Aorta (tissue), 5 donors: ENCODE measurements at regions not wholly inside any gene's neighbourhood (a gene's known extent, or its start where the extent isn't known, plus 50 kb on each side); places are given as distances from the start of the nearest gene placed in this dataset.

ENCODE experiments used
- ATAC-seq: fragments of 200-7000 bp; cut with Tn5 transposase; one replicate; pipeline ENCODE4 v1.9.1; 2022; ENCODE audit warnings: moderate library complexity; ENCODE audit not compliant: low FRiP score
- DNase-seq, 2 donors: peaks; one replicate each; pipeline ENCODE4 v3.0.0-alpha.2; 2020
- H3K27ac ChIP-seq, 2 donors: one replicate each; pipeline ENCODE4 v1.5.1; 2013; ENCODE audit warnings: low read length in 2 of 2, mild to moderate bottlenecking in 2 of 2, moderate library complexity in 2 of 2, control low read depth in 1 of 2, inconsistent platforms in 1 of 2, low read depth in 1 of 2
- H3K27me3 ChIP-seq, 2 donors: one replicate each; pipeline ENCODE4 v1.6.1; 2013; ENCODE audit warnings: control low read depth in 1 of 2, low read length in 1 of 2, mild to moderate bottlenecking in 1 of 2, moderate library complexity in 1 of 2; ENCODE audit not compliant: insufficient read depth in 2 of 2, control insufficient read depth in 1 of 2
- H3K36me3 ChIP-seq, 2 donors: one replicate each; pipeline ENCODE4 v1.6.1; 2013; ENCODE audit warnings: control low read depth in 1 of 2, low read length in 1 of 2, mild to moderate bottlenecking in 1 of 2; ENCODE audit not compliant: insufficient read depth in 2 of 2, control insufficient read depth in 1 of 2
- H3K4me1 ChIP-seq, 2 donors: one replicate each; pipeline ENCODE4 v1.6.1; 2013; ENCODE audit warnings: low read length in 2 of 2, control low read depth in 1 of 2, mild to moderate bottlenecking in 1 of 2, moderate library complexity in 1 of 2; ENCODE audit not compliant: insufficient read depth in 2 of 2, control insufficient read depth in 1 of 2
- H3K4me3 ChIP-seq, 2 donors: one replicate each; pipeline ENCODE4 v1.5.1; 2013; ENCODE audit warnings: low read length in 2 of 2, control low read depth in 1 of 2, mild to moderate bottlenecking in 1 of 2
- H3K9me3 ChIP-seq: one replicate; pipeline ENCODE4 v1.6.1; 2013; ENCODE audit warnings: mild to moderate bottlenecking, low read length; ENCODE audit not compliant: control insufficient read depth
- WGBS, 2 donors: extraction: QIAGEN DNeasy Blood & Tissue Kit; methylation state at CpG; one replicate each; pipeline ENCODE4 v1.1.7; 2013; 5-methylcytosine and 5-hydroxymethylcytosine counted together
- intact Hi-C, 2 donors: fragments of 100-400 bp; cut with DNase I; formaldehyde crosslinking; loops; one replicate each; pipeline versions ENCODE4 v1.14.2 to v1.15.0; 2022
- donor health status: healthy with polysubstance abuse.
- donor health status: Bipolar disorder and iron deficiency.
- donor health status: DM: no; HTN: no; CAD: no.
- donor health status: DM: no; HTN: no; CAD: no.
- donor health status: DM: yes; HTN: yes; CAD: no.

- intact Hi-C loops, result no loop called here
- peaks cover 1% of the 10 kb centered on the region for H3K9me3 ChIP-seq
- no peaks in the 10 kb centered on the region for H3K36me3 ChIP-seq
- no peak for ATAC-seq
- H3K27me3 ChIP-seq, result no peaks in the 10 kb centered on the region
- H3K27ac ChIP-seq, result no peak overlapping the region
- no peaks in the 10 kb centered on the region for H3K4me1 ChIP-seq
- DNase-seq, result no peak
- 93 to 96% methylated on average over 2 of the region's 2 CpGs for WGBS, 2 donors
- H3K4me3 ChIP-seq, result no peak overlapping the region
Measured at GRCh38 chr2:171244970-171245782, 84.5 kb upstream of the TLK1 start.

GRCh38 chr2:171244466-171244969 lies 83.8 kb upstream of the TLK1 start:
- DNase-seq (no peak), ATAC-seq (no peak)
- Histone ChIP-seq H3K4me1 (no peaks in the 10 kb centered on the region), H3K36me3 (no peaks in the 10 kb centered on the region), H3K27me3 (no peaks in the 10 kb centered on the region), H3K27ac (no peak overlapping the region), H3K4me3 (no peak overlapping the region), H3K9me3 (peaks cover 1% of the 10 kb centered on the region)
- intact Hi-C loops, result no loop called here
- WGBS, 2 donors, result 90 to 93% methylated on average over 1 of the region's 1 CpG

GRCh38 chr2:171241771-171242170 lies 81.1 kb upstream of the TLK1 start:
- H3K36me3 ChIP-seq, result no peaks in the 10 kb centered on the region
- no peak overlapping the region for H3K27ac ChIP-seq
- intact Hi-C loops, result no loop called here
- H3K9me3 ChIP-seq, result peaks cover 1% of the 10 kb centered on the region
- 74 to 80% methylated on average over 1 of the region's 1 CpG for WGBS, 2 donors
- H3K4me3 ChIP-seq, result no peak overlapping the region
- no peak for ATAC-seq
- H3K4me1 ChIP-seq, result no peaks in the 10 kb centered on the region
- no peak for DNase-seq
- no peaks in the 10 kb centered on the region for H3K27me3 ChIP-seq

- Histone ChIP-seq H3K27me3 (no peaks in the 10 kb centered on the region), H3K27ac (no peak overlapping the region), H3K9me3 (no peaks in the 10 kb centered on the region), H3K4me1 (no peaks in the 10 kb centered on the region), H3K4me3 (no peak overlapping the region), H3K36me3 (no peaks in the 10 kb centered on the region)
- intact Hi-C loops, result no loop called here
- 65 to 70% methylated on average over 4 of the region's 4 CpGs for WGBS, 2 donors
- no peak for DNase-seq
- ATAC-seq, result no peak
Measured at GRCh38 chr2:171238946-171239345, 78.3 kb upstream of the TLK1 start.

GRCh38 chr2:171237751-171238505 lies 77.2 kb upstream of the TLK1 start:
- DNase-seq (no peak), ATAC-seq (no peak)
- 69 to 73% methylated on average over 5 of the region's 5 CpGs for WGBS, 2 donors
- intact Hi-C loops, result no loop called here
- H3K4me1 ChIP-seq, result no peaks in the 10 kb centered on the region
- no peaks in the 10 kb centered on the region for H3K9me3 ChIP-seq
- H3K36me3 ChIP-seq, result no peaks in the 10 kb centered on the region
- H3K4me3 ChIP-seq, result no peak overlapping the region
- no peak overlapping the region for H3K27ac ChIP-seq
- H3K27me3 ChIP-seq, result no peaks in the 10 kb centered on the region

- Histone ChIP-seq H3K9me3 (no peaks in the 10 kb centered on the region), H3K27me3 (no peaks in the 10 kb centered on the region), H3K4me3 (no peak overlapping the region), H3K36me3 (no peaks in the 10 kb centered on the region), H3K27ac (no peak overlapping the region), H3K4me1 (no peaks in the 10 kb centered on the region)
- WGBS, 2 donors, result 84 to 90% methylated on average over 8 of the region's 8 CpGs
- intact Hi-C loops, result no loop called here
- DNase-seq, result no peak
- ATAC-seq, result no peak
Measured at GRCh38 chr2:171235262-171235881, 74.7 kb upstream of the TLK1 start.

GRCh38 chr2:171230176-171230575 lies 69.5 kb upstream of the TLK1 start:
- Histone ChIP-seq H3K27me3 (no peaks in the 10 kb centered on the region), H3K27ac (no peak overlapping the region), H3K4me1 (no peaks in the 10 kb centered on the region), H3K9me3 (no peaks in the 10 kb centered on the region), H3K36me3 (no peaks in the 10 kb centered on the region), H3K4me3 (no peak overlapping the region)
- no peak for ATAC-seq
- intact Hi-C loops, result no loop called here
- 87 to 91% methylated on average over 3 of the region's 3 CpGs for WGBS, 2 donors
- no peak for DNase-seq

GRCh38 chr2:171228826-171229225 lies 68.1 kb upstream of the TLK1 start:
- no peak for ATAC-seq

More at GRCh38 chr2:171228826-171229225, 68.1 kb upstream of the TLK1 start:
- Histone ChIP-seq H3K9me3 (no peaks in the 10 kb centered on the region), H3K27me3 (no peaks in the 10 kb centered on the region), H3K27ac (no peak overlapping the region), H3K36me3 (no peaks in the 10 kb centered on the region), H3K4me3 (no peak overlapping the region), H3K4me1 (no peaks in the 10 kb centered on the region)
- WGBS, 2 donors, result 97 to 98% methylated on average over 2 of the region's 2 CpGs
- intact Hi-C loops, result no loop called here
- no peak for DNase-seq
